ENCODE measurements at regions not wholly inside any gene's neighbourhood (a gene's known extent, or its start where the extent isn't known, plus 50 kb on each side); places are given as distances from the start of the nearest gene placed in this dataset.
"Not testable (repeated sequence)": the region's sequence is repeated elsewhere in the genome, so short reads cannot be mapped to it uniquely, and the experiment has no call there.

DNA sequence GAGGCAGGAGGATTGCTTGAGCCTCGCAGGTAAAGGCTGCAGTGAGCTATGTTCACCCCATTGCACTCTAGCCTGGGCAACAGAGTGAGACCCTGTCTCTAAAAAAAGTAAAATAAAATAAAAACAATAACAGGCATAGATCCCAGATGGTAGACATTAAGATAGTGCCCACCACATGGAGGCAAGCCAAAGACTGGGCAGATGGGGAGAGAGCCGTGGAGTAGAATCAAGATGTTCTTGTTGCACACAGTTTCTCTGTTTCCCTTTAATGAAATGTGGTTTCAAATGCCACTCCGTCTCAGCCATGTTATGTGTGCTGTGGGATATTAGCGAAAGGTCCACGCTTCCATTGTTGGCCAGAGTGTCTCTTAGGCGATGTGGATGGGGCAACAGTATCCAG is 63.8 kb upstream of the TBL1X start:
- intact Hi-C loops (cut with micrococcal nuclease; ENCODE audit: unreplicated experiment), result no loop called here
- CTCF ChIA-PET, result no interaction called here
- Mint-ChIP-seq H3K27me3 (ENCODE audit: unreplicated experiment) (no peaks in the 10 kb centered on the region), H3K4me1 (ENCODE audit: low read depth, unreplicated experiment) (peaks cover 10% of the 10 kb centered on the region), H3K27ac (ENCODE audit: unreplicated experiment) (no peak overlapping the region), H3K9me3 (ENCODE audit: low read depth, unreplicated experiment) (no peaks in the 10 kb centered on the region), H3K4me3 (ENCODE audit: low read depth, unreplicated experiment) (no peak overlapping the region), H3K36me3 (ENCODE audit: insufficient read depth, unreplicated experiment) (peaks cover 5% of the 10 kb centered on the region)
- no peak for DNase-seq
- TF ChIP-seq CTCF (IDR thresholded peaks at IDR 0.05; ENCODE audit: unreplicated experiment), result no peak
- no TSS peak for BruUV-seq (replicated peaks)

GRCh38 chrX:9403374-9403773 is 61.5 kb upstream of the TBL1X start:
- intact Hi-C loops (cut with micrococcal nuclease; ENCODE audit: unreplicated experiment), result no loop called here
- no peaks in the 10 kb centered on the region for H3K27me3 Mint-ChIP-seq (ENCODE audit: unreplicated experiment)
- H3K4me3 Mint-ChIP-seq (ENCODE audit: low read depth, unreplicated experiment), result no peak overlapping the region
- CTCF ChIA-PET, result no interaction called here
- no peaks in the 10 kb centered on the region for H3K9me3 Mint-ChIP-seq (ENCODE audit: low read depth, unreplicated experiment)
- no peaks in the 10 kb centered on the region for H3K36me3 Mint-ChIP-seq (ENCODE audit: insufficient read depth, unreplicated experiment)
- DNase-seq, result no peak
- BruUV-seq (replicated peaks), result no TSS peak
- no peak overlapping the region for H3K27ac Mint-ChIP-seq (ENCODE audit: unreplicated experiment)
- H3K4me1 Mint-ChIP-seq (ENCODE audit: low read depth, unreplicated experiment), result no peaks in the 10 kb centered on the region
- no peak for TF ChIP-seq CTCF (IDR thresholded peaks at IDR 0.05; ENCODE audit: unreplicated experiment)

DNA sequence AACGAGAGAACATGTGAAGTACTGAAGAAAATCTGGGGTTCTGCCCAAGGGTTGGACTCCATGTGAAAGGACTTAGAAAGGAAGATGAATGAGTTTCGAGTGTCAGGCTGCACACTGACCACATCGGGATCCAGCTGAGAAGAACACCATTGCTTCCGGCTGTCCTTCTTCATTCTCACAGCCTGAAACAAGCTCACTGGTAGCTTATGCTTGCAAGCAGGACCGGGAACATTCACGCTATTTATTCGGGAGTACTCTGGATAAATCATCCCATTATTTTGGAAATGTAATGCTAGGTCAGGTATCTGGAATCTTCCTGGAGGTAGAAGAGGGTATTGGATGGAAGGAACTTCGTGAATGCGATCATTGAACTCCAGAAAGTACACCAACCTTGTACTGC is 59.2 kb upstream of the TBL1X start:
- H3K36me3 Mint-ChIP-seq (ENCODE audit: insufficient read depth, unreplicated experiment); H3K27ac Mint-ChIP-seq (ENCODE audit: unreplicated experiment); H3K27me3 Mint-ChIP-seq (ENCODE audit: unreplicated experiment); DNase-seq; H3K4me1 Mint-ChIP-seq (ENCODE audit: low read depth, unreplicated experiment); intact Hi-C loops (cut with micrococcal nuclease; ENCODE audit: unreplicated experiment); H3K9me3 Mint-ChIP-seq (ENCODE audit: low read depth, unreplicated experiment); CTCF ChIA-PET; H3K4me3 Mint-ChIP-seq (ENCODE audit: low read depth, unreplicated experiment); BruUV-seq (replicated peaks): not testable (repeated sequence)

- intact Hi-C loops (cut with micrococcal nuclease; ENCODE audit: unreplicated experiment); BruUV-seq (replicated peaks); CTCF ChIA-PET; DNase-seq; H3K4me3 Mint-ChIP-seq (ENCODE audit: low read depth, unreplicated experiment); H3K27me3 Mint-ChIP-seq (ENCODE audit: unreplicated experiment); H3K9me3 Mint-ChIP-seq (ENCODE audit: low read depth, unreplicated experiment); H3K36me3 Mint-ChIP-seq (ENCODE audit: insufficient read depth, unreplicated experiment); H3K4me1 Mint-ChIP-seq (ENCODE audit: low read depth, unreplicated experiment); H3K27ac Mint-ChIP-seq (ENCODE audit: unreplicated experiment): not testable (repeated sequence)
Measured at GRCh38 chrX:9410889-9411288, 54.0 kb upstream of the TBL1X start.

DNA sequence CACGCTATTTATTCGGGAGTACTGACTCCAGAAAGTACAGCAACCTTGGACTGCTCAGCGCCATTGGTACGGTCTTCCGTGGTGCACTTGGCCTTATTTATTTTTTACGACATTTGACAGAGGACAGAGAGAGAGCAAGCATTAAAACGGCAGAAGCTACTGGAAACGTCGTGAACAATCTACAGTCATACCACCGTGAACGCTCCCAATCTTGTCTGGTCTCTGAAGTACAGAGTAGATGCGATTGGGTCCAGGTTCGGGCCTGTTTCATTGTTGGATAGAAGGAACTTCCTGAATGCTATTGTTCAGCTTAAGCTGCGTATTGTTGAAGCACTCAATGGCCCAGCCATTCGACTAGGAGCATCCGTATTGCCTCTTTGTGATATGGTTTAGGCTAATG is 53.2 kb upstream of the TBL1X start:
- BruUV-seq (replicated peaks); H3K4me1 Mint-ChIP-seq (ENCODE audit: low read depth, unreplicated experiment); H3K9me3 Mint-ChIP-seq (ENCODE audit: low read depth, unreplicated experiment); H3K4me3 Mint-ChIP-seq (ENCODE audit: low read depth, unreplicated experiment); H3K36me3 Mint-ChIP-seq (ENCODE audit: insufficient read depth, unreplicated experiment); CTCF ChIA-PET; H3K27me3 Mint-ChIP-seq (ENCODE audit: unreplicated experiment); intact Hi-C loops (cut with micrococcal nuclease; ENCODE audit: unreplicated experiment); H3K27ac Mint-ChIP-seq (ENCODE audit: unreplicated experiment); DNase-seq: not testable (repeated sequence)

GRCh38 chrX:9414416-9414815 is 50.4 kb upstream of the TBL1X start:
- intact Hi-C loops (cut with micrococcal nuclease; ENCODE audit: unreplicated experiment), result no loop called here
- H3K4me3 Mint-ChIP-seq (ENCODE audit: low read depth, unreplicated experiment), result no peak overlapping the region
- no peak for DNase-seq
- no TSS peak for BruUV-seq (replicated peaks)
- H3K27ac Mint-ChIP-seq (ENCODE audit: unreplicated experiment), result no peak overlapping the region
- no peaks in the 10 kb centered on the region for H3K36me3 Mint-ChIP-seq (ENCODE audit: insufficient read depth, unreplicated experiment)
- CTCF ChIA-PET, result no interaction called here
- H3K9me3 Mint-ChIP-seq (ENCODE audit: low read depth, unreplicated experiment), result no peaks in the 10 kb centered on the region
- peaks cover 8% of the 10 kb centered on the region for H3K4me1 Mint-ChIP-seq (ENCODE audit: low read depth, unreplicated experiment)
- no peaks in the 10 kb centered on the region for H3K27me3 Mint-ChIP-seq (ENCODE audit: unreplicated experiment)
- TF ChIP-seq CTCF (IDR thresholded peaks at IDR 0.05; ENCODE audit: unreplicated experiment), result no peak
